ENCODE measurements at regions not wholly inside any gene's neighbourhood (a gene's known extent, or its start where the extent isn't known, plus 50 kb on each side); places are given as distances from the start of the nearest gene placed in this dataset.
"Not testable (repeated sequence)": the region's sequence is repeated elsewhere in the genome, so short reads cannot be mapped to it uniquely, and the experiment has no call there.

GRCh38 chr21:28590676-28591075 lies 402.0 kb downstream of the LTN1 start:
- no peak for DNase-seq (ENCODE audit: low spot score)

- no peak for DNase-seq (ENCODE audit: low spot score)
Observed at GRCh38 chr21:28590026-28590425, 402.7 kb downstream of the LTN1 start.

GRCh38 chr21:28588997-28589396 lies 403.7 kb downstream of the LTN1 start:
- DNase-seq (ENCODE audit: low spot score) = no peak

- peak; percentile 48 for DNase-seq (ENCODE audit: low spot score)
Observed at GRCh38 chr21:28587748-28588147, 404.9 kb downstream of the LTN1 start.

GRCh38 chr21:28581976-28582375 lies 410.7 kb downstream of the LTN1 start:
- DNase-seq (ENCODE audit: low spot score) = no peak

GRCh38 chr21:28581311-28581731 lies 411.4 kb downstream of the LTN1 start:
- peak; percentile 35 for DNase-seq (ENCODE audit: low spot score)

- no peak for DNase-seq (ENCODE audit: low spot score)
Observed at GRCh38 chr21:28580585-28580984, 412.1 kb downstream of the LTN1 start.

- DNase-seq (ENCODE audit: low spot score) = no peak
Observed at GRCh38 chr21:28579986-28580550, 412.6 kb downstream of the LTN1 start.

- no peak for DNase-seq (ENCODE audit: low spot score)
Observed at GRCh38 chr21:28568692-28569091, 424.0 kb downstream of the LTN1 start.

GRCh38 chr21:28563933-28564332 lies 428.7 kb downstream of the LTN1 start:
- not testable (repeated sequence) for DNase-seq (ENCODE audit: low spot score)

GRCh38 chr21:28561772-28562171 lies 430.9 kb downstream of the LTN1 start:
- no peak for DNase-seq (ENCODE audit: low spot score)

- no peak for DNase-seq (ENCODE audit: low spot score)
Observed at GRCh38 chr21:28554660-28555475, 437.8 kb downstream of the LTN1 start.

GRCh38 chr21:28550057-28550825 lies 442.4 kb downstream of the LTN1 start:
- no peak for DNase-seq (ENCODE audit: low spot score)

GRCh38 chr21:28548291-28548690 lies 444.4 kb downstream of the LTN1 start:
- no peak for DNase-seq (ENCODE audit: low spot score)

- DNase-seq (ENCODE audit: low spot score) = no peak
Observed at GRCh38 chr21:28547766-28548165, 444.9 kb downstream of the LTN1 start.

GRCh38 chr21:28543975-28544374 lies 448.7 kb downstream of the LTN1 start:
- DNase-seq (ENCODE audit: low spot score) = no peak

- no peak for DNase-seq (ENCODE audit: low spot score)
Observed at GRCh38 chr21:28541371-28542112, 451.1 kb downstream of the LTN1 start.

GRCh38 chr21:28540514-28540913 lies 452.2 kb downstream of the LTN1 start:
- DNase-seq (ENCODE audit: low spot score) = no peak

GRCh38 chr21:28539623-28539988 lies 453.1 kb downstream of the LTN1 start:
- no peak for DNase-seq (ENCODE audit: low spot score)

GRCh38 chr21:28538987-28539622 lies 453.6 kb downstream of the LTN1 start:
- DNase-seq (ENCODE audit: low spot score) = no peak

GRCh38 chr21:28537371-28538079 lies 455.2 kb downstream of the LTN1 start:
- DNase-seq (ENCODE audit: low spot score) = peak; percentile 68
